Right lung (tissue), 2 donors: ENCODE measurements at regions not wholly inside any gene's neighbourhood (a gene's known extent, or its start where the extent isn't known, plus 50 kb on each side); places are given as distances from the start of the nearest gene placed in this dataset.

Experiments
- DNase-seq, 2 donors: peaks; one replicate each; pipeline ENCODE4 v3.0.0-alpha.2; 2013

DNA sequence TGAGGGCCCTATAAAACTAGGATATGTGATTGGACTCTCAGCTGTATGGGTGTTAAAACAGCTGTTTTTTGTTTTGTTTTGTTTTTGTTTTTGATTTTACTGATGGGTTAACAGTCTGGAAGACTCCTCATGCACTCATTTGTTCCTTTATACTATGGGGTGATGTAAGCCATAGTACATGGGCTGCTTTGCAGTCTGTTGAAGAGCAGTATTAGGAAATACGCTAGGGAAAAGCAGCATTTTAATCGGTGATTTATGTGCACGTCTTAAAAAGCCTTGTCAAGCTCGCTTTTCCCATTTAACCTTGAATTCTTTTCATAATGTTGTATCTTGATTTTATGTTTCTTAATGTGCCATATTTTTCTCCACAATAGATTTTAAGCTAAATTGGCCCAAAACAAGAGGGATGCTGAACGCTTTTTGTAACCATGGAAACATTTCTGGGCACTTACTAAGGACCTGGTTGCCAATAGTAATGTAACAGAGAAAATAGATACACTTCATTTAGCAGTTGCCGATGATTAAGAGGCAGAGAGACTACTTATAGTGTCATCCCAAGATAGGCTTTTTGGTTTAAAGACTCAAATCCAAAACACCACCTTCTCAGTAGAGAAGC is 244.0 kb downstream of the SNAPC1 start:
- no peak for DNase-seq

- DNase-seq, result no peak
Observed at GRCh38 chr14:62015243-62015642, 253.0 kb downstream of the SNAPC1 start.

GRCh38 chr14:62015945-62016344 is 253.7 kb downstream of the SNAPC1 start:
- DNase-seq, result no peak

DNA sequence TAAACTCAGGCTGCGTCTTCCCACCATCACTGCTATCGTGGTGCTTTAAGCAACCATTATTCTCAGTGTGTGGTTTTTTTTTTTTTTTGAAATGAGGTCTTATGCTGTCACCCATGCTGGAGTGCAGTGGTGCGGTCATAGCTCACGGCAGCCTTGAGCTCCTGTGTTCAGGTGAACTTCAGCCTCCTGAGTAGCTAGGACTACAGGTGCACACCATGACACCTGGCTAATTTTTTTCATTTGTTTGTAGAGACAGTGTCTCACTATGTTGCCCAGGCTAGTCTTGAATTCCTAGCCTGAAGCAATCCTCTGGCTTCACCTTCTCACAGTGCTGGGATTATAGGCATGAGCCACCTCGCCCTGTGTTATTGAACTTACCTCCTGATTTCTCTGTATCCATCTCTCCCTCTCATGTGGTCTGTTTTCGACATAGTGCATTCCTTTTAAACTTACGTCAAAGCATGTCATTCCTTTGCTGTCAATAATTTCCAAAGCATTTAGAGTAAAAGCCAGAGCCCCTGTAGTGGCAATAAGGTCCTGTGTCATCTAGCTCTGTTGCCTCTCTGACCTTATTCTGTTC is 255.5 kb downstream of the SNAPC1 start:
- no peak for DNase-seq

GRCh38 chr14:62018606-62019005 is 256.4 kb downstream of the SNAPC1 start:
- DNase-seq, result no peak

- DNase-seq, result no peak
Observed at GRCh38 chr14:62027958-62028357, 265.7 kb downstream of the SNAPC1 start.

GRCh38 chr14:62029569-62029924 is 267.3 kb downstream of the SNAPC1 start:
- DNase-seq, result no peak

- DNase-seq, result no peak
Observed at GRCh38 chr14:62030387-62030786, 268.2 kb downstream of the SNAPC1 start.

- DNase-seq, result no peak
Observed at GRCh38 chr14:62031504-62031903, 269.3 kb downstream of the SNAPC1 start.

DNA sequence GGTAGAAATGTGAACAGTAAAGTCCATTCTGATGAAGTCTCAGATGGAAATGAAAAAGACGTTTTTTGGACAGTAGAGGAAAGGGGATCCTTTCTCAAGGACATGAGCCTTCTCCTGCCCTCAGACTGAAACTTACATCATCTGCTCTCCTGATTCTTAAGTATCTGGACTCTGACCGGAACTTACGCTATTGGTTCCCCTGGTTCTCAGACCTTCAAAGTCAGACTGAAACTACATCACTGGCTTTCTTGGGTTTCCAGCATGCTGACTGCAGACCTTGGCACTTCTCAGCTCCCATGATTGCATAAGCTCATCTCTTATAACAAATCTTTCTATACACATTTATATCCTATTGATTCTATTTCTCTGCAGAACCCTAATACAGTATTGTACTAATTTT is 291.0 kb downstream of the SNAPC1 start:
- no peak for DNase-seq

DNA sequence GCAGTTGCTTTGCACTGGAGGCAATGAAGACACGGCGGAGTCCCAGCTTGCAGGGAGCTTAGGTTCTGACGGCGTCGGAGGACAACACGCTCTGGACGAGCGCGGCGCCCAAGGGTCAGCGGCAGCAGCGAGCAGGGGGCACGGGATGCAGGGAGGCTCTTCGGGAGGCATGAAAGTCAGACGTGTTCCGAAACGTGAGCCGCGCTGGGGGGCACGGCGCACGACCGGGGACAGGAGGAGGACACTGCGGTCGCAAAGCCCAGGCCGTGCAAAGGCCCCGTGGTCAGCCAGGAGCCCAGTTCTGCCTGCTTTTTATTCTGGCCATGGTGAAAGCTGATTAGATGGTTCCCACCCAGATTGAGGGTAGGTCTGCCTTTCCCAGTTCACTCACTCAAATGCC is 294.6 kb downstream of the SNAPC1 start:
- DNase-seq, result no peak

DNA sequence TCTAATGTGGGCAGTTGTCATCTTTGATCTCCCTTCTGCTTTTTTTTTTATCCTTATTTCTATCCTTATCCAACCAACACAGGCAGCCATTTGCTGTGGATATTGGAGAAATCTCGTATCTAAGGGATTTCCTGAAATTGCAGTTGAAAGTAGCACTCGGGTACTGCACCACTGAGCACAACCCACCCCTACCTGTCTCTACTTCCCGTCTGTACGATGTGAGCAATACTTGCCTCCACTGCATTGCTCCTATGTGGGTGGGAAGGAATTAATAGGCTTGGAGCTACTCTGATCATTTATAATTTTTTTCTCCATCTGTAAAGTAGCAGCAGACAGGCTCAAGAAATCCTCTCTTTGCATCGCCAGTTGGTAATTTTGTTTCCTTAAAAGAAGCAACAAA is 300.4 kb downstream of the SNAPC1 start:
- DNase-seq, result no peak

GRCh38 chr14:62064751-62065323 is 302.6 kb downstream of the SNAPC1 start:
- DNase-seq, result no peak

GRCh38 chr14:62066304-62066703 is 304.1 kb downstream of the SNAPC1 start:
- DNase-seq, result no peak

GRCh38 chr14:62071039-62071438 is 308.8 kb downstream of the SNAPC1 start:
- DNase-seq, result no peak

- DNase-seq, result no peak
Observed at GRCh38 chr14:62076368-62076767, 314.1 kb downstream of the SNAPC1 start.

GRCh38 chr14:62076825-62077605 is 314.8 kb downstream of the SNAPC1 start:
- no peak for DNase-seq

GRCh38 chr14:62077676-62078261 is 315.5 kb downstream of the SNAPC1 start:
- no peak for DNase-seq

DNA sequence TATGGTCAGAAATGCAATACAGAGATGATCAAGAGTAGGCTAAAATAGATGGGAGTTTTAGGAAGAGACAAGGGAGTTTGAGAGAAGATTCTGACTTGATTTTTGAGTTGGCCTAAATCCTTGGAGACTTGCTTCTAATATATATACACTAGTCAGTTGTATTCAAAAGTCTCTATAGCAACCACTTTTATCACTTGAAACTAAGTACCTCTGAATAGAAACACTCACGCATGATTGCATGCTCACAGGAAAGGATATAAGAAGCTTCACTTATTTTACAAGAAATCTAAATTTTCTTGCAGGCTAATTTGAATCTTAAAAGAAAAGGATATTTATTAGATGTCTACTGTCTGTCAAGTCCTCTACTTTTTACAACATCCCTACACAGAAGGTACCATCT is 316.8 kb downstream of the SNAPC1 start:
- no peak for DNase-seq

DNA sequence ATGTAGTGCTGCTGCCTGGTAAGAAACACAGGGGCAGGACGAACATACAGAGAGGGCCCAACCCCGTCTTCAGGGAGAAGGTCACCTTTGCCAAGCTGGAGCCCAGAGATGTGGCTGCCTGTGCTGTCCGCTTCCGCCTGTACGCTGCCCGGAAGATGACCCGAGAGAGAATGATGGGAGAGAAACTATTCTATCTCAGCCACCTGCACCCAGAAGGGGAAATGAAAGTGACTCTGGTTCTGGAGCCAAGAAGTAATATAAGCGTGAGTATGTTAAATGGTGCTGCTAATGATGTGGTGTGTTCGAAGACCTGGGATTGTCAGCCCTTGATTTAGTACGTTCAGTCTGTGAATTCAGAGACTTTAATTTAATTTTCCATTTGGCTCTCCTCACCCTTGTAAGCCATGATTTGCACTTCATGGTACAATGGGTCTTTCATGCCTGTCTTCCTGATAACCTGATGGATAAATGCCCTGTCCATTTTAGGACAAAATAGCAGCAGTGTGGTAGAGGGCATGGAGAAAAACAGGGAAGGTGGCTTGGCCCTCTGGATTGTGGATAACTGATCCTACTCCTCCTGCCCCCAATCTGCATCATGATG is 318.9 kb downstream of the SNAPC1 start:
- DNase-seq, result no peak

DNA sequence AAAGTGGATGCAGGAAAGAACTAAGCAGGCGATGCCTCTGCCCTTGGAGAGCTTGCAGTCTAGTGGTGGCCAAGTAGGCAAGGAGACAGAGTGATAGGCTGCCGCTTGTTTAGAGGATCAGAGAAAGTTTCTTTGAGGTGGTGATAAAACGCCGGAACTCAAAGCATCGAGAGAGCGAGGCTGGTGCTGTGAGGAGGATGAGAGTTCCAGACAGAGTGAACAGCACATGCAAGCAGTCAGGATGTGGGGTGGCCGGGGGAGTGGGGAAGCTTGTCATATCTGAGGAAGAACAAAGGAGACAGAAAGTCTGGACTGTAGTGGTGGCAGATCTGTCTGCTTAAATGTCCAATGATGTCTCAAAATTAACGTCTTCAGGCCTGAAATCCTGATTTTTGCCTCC is 319.7 kb downstream of the SNAPC1 start:
- DNase-seq, result no peak

DNA sequence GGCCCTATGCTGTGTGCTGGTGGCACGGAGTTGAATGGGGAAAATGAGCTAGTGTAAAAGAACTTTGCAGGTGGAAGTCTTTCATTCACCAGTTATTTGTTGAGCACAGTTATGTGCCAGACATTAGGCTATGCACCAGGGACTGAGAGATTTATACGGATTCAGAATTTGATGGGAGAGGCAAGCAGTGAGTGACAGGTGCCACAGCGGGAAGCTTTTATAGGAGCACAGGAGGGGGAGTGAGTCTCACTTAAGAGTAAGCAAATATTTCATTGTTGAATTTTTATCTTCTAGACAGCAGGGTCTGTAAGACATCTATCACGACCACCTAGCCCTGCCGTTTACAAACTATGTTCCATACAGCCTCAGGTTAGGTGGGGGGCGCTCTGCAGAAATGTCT is 320.6 kb downstream of the SNAPC1 start:
- no peak for DNase-seq
